AG04449 (cell line): ENCODE measurements at regions not wholly inside any gene's neighbourhood (a gene's known extent, or its start where the extent isn't known, plus 50 kb on each side); places are given as distances from the start of the nearest gene placed in this dataset.

Experiments used
- CTCF ChIA-PET: fragments of 350-600 bp; formaldehyde crosslinking; extraction: SDS; loops from one replicate; lab custom pipeline; 2021; ENCODE audit warnings: antibody characterized with exemption; lab: Yijun Ruan, JAX
- POLR2A ChIA-PET: fragments of 400-600, 350-600 bp; formaldehyde crosslinking; extraction: SDS; loops from one replicate; lab custom pipeline; 2020; ENCODE audit warnings: antibody characterized with exemption, inconsistent platforms; lab: Yijun Ruan, JAX
- DNase-seq: peaks from one replicate; pipeline ENCODE4 v3.0.0-alpha.2; 2010; ENCODE audit warnings: low read depth, low spot score
- H3K4me3 ChIP-seq: 2 replicates; pipeline ENCODE4 v1.5.1; 2011; ENCODE audit warnings: low read depth, mild to moderate bottlenecking, control low read depth, low read length
- TF ChIP-seq, protein P1 (sequence below): IDR thresholded peaks from one replicate; pipeline ENCODE4 v1.5.1; 2011; ENCODE audit warnings: mild to moderate bottlenecking, moderate library complexity, low read length, control low read depth, inconsistent platforms; ENCODE audit not compliant: insufficient read depth; ENCODE audit errors: missing control alignments

DNA sequence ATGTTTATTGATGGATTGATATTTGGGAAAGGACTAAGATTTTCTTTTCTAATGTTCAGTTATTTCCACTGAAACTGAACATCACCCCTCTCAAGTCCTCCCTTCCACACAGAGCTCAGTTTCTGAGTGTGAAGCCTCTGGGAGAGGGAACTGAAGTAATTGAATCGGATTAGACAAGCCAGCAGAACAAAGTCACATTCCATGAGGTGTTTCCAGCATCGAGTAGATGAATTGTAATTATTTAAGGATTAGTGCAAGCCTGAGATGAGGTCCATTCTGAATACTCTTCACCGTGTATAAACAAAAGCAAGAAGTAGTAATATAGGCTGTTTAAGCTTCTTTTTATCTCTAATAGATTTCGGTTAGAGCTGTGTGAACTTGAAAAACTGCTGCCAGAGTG, 2060.5 kb downstream of the MAT2B start:
- POLR2A ChIA-PET = no interaction called here
- CTCF ChIA-PET = no interaction called here
- TF ChIP-seq, protein P1, sequence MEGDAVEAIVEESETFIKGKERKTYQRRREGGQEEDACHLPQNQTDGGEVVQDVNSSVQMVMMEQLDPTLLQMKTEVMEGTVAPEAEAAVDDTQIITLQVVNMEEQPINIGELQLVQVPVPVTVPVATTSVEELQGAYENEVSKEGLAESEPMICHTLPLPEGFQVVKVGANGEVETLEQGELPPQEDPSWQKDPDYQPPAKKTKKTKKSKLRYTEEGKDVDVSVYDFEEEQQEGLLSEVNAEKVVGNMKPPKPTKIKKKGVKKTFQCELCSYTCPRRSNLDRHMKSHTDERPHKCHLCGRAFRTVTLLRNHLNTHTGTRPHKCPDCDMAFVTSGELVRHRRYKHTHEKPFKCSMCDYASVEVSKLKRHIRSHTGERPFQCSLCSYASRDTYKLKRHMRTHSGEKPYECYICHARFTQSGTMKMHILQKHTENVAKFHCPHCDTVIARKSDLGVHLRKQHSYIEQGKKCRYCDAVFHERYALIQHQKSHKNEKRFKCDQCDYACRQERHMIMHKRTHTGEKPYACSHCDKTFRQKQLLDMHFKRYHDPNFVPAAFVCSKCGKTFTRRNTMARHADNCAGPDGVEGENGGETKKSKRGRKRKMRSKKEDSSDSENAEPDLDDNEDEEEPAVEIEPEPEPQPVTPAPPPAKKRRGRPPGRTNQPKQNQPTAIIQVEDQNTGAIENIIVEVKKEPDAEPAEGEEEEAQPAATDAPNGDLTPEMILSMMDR = no peak

DNA sequence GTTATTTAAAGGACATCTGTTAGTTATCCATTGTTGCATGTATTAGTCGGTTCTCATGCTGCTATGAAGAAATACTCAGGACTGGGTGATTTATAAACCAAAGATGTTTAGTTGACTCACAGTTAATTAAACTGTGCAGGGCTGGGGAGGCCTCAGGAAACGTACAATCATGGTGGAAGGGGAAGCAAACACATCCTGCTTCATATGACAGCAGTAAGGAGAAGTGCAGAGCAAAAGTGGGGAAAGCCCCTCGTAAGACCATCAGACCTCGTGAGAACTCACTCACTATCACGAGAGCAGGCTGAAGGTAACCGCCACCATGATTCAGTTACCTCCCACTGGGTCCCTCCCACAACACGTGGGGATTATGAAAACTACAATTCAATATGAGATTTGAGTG, 2064.1 kb downstream of the MAT2B start:
- ChIA-PET CTCF (no interaction called here), POLR2A (no interaction called here)
- H3K4me3 ChIP-seq = no peak overlapping the region
- TF ChIP-seq, protein P1 = no peak
- no peak for DNase-seq

More for the DNA sequence above, 2060.5 kb downstream of the MAT2B start:
- DNase-seq = no peak
- H3K4me3 ChIP-seq = no peak overlapping the region

GRCh38 chr5:165573445-165573844, 2068.0 kb downstream of the MAT2B start:
- ChIA-PET POLR2A (no interaction called here), CTCF (no interaction called here)
- DNase-seq = no peak
- TF ChIP-seq, protein P1 = no peak
- H3K4me3 ChIP-seq = no peak overlapping the region

- POLR2A ChIA-PET = no interaction called here
- DNase-seq = no peak
- H3K4me3 ChIP-seq = no peak overlapping the region
- CTCF ChIA-PET = interaction anchor here (0.7 kb wide), 1 partner anchor 14 kb away, joined by 3 read pairs; no protein-coding TSS in a partner anchor
- TF ChIP-seq, protein P1 = no peak
Observed at GRCh38 chr5:165574100-165574499, 2068.7 kb downstream of the MAT2B start.

DNA sequence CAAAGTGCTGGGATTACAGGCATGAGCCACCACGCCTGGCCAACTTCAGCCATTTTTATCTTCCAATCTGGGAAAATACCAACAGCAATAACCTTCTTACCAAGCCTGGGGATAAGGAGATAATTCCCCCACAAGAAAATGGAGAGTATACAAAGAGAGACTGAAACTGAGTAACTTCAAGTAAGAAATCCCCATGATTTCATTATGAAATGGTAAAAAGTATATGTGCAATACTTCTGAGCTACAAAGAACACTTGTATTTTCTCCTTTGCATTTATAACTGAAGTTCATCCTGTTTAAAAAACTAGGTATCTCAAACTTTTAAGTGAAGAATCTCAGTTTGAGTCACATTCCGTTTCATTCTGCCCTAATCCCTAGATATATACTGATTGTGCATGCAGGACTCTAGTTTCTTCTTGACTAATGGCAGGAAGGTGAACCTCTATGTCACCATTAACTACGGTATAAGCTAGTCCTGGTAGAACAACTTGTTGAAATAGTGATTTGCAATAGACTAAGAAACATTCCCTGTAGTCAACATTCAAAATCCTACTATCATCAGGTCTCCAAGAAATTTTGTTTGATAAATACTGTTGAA, 2071.4 kb downstream of the MAT2B start:
- TF ChIP-seq, protein P1 = no peak
- ChIA-PET CTCF (no interaction called here), POLR2A (no interaction called here)
- no peak for DNase-seq
- no peak overlapping the region for H3K4me3 ChIP-seq

GRCh38 chr5:165579911-165580310, 2074.5 kb downstream of the MAT2B start:
- ChIA-PET CTCF (no interaction called here), POLR2A (no interaction called here)
- H3K4me3 ChIP-seq = no peak overlapping the region
- DNase-seq = no peak
- TF ChIP-seq, protein P1 = no peak
